ENCODE measurements at regions not wholly inside any gene's neighbourhood (a gene's known extent, or its start where the extent isn't known, plus 50 kb on each side); places are given as distances from the start of the nearest gene placed in this dataset.

GRCh38 chr20:52757411-52757810, 214.7 kb upstream of the TSHZ2 start:
- in situ Hi-C loops (cut with HindIII; ENCODE audit: low sequenced_read_pairs): no loop called here
- DNase-seq (ENCODE audit: low read depth): no peak
- TF ChIP-seq, protein P1, sequence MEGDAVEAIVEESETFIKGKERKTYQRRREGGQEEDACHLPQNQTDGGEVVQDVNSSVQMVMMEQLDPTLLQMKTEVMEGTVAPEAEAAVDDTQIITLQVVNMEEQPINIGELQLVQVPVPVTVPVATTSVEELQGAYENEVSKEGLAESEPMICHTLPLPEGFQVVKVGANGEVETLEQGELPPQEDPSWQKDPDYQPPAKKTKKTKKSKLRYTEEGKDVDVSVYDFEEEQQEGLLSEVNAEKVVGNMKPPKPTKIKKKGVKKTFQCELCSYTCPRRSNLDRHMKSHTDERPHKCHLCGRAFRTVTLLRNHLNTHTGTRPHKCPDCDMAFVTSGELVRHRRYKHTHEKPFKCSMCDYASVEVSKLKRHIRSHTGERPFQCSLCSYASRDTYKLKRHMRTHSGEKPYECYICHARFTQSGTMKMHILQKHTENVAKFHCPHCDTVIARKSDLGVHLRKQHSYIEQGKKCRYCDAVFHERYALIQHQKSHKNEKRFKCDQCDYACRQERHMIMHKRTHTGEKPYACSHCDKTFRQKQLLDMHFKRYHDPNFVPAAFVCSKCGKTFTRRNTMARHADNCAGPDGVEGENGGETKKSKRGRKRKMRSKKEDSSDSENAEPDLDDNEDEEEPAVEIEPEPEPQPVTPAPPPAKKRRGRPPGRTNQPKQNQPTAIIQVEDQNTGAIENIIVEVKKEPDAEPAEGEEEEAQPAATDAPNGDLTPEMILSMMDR (IDR thresholded peaks at IDR 0.05; ENCODE audit: low read depth, low read length, missing control alignments): no peak
- no peak overlapping the region for H3K4me3 ChIP-seq (ENCODE audit: low read depth, low read length)

DNA sequence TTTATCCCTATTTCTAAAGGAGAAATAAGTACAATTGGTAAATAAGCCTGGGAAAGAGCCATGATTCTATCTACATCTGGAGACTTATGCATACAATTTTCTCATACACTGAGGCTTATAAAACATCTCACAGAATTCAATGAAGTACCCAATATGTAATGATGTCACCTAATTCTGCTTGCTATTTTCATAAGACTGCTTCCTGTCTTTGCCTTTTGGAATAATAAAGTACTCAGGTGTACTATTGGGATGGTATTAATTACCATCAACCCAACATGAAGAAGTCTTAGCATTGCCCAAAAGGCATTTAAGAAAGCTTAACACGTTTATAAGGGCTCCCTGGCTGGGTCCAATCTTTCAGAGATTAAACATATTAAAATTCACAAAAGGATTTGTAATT, 216.4 kb upstream of the TSHZ2 start:
- DNase-seq (ENCODE audit: low read depth): no peak
- in situ Hi-C loops (cut with HindIII; ENCODE audit: low sequenced_read_pairs): no loop called here
- H3K4me3 ChIP-seq (ENCODE audit: low read depth, low read length): no peak overlapping the region
- TF ChIP-seq, protein P1 (IDR thresholded peaks at IDR 0.05; ENCODE audit: low read depth, low read length, missing control alignments): no peak

- H3K4me3 ChIP-seq (ENCODE audit: low read depth, low read length): no peak overlapping the region
- no peak for DNase-seq (ENCODE audit: low read depth)
- TF ChIP-seq, protein P1 (IDR thresholded peaks at IDR 0.05; ENCODE audit: low read depth, low read length, missing control alignments): no peak
- in situ Hi-C loops (cut with HindIII; ENCODE audit: low sequenced_read_pairs): no loop called here
Observed at GRCh38 chr20:52754366-52754765, 217.8 kb upstream of the TSHZ2 start.

DNA sequence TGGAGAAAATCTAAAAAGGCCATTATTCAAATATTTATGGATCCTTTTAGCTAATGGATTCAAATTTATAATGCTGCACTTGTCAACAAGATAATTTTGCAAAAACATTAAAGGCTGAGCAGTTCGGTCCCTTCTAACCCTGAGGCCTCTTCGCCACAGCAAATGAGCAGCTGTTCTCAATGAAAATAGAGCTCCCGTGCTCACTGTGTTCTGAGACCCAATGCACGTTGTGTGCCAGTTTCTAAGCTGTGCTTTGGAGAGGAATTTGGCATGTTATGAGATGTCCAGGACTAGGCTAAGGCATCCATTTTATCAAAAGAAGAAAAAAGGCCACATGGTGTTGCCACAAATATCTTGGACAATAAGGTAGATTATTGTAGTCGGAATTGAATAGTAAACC, 220.1 kb upstream of the TSHZ2 start:
- TF ChIP-seq, protein P1 (IDR thresholded peaks at IDR 0.05; ENCODE audit: low read depth, low read length, missing control alignments): no peak
- no peak overlapping the region for H3K4me3 ChIP-seq (ENCODE audit: low read depth, low read length)
- in situ Hi-C loops (cut with HindIII; ENCODE audit: low sequenced_read_pairs): no loop called here
- no peak for DNase-seq (ENCODE audit: low read depth)

DNA sequence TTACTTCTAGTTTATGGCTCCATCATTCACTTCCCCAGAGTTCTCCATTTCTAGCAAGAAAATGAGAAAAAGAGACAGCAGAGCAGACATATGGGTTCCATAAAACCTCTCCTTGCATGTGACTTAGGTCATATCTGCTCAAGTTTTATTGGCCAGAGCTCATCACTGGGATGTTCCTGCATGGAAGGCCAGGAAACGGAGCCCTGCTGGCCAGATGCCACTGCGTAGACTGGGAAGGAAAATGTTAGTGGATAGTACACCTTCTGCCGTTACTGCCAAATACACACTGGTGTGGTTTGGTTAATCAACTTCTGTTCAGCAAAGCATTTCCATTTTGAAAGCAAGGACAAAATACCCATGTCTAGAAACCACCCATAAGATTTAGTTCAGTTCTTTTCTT, 220.6 kb upstream of the TSHZ2 start:
- in situ Hi-C loops (cut with HindIII; ENCODE audit: low sequenced_read_pairs): no loop called here
- TF ChIP-seq, protein P1 (IDR thresholded peaks at IDR 0.05; ENCODE audit: low read depth, low read length, missing control alignments): no peak
- no peak overlapping the region for H3K4me3 ChIP-seq (ENCODE audit: low read depth, low read length)
- no peak for DNase-seq (ENCODE audit: low read depth)

DNA sequence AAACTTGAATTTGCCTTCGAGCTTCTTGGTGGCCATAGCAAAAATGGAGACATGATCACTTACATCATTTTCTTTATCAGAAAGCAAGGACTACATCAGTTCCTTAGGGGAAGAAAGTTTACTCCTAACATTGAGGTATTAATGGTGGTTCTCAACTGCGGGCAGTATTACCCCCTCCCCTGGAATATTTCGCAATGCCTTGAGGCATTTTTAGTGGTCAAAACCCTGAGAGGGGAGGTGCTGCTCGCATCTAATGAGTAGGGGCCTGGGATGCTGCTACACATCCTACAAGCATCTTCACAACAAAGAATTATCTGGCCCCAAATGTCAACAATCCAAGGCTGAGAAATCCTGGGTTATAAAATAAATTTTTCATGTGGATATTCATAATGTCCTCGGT, 222.2 kb upstream of the TSHZ2 start:
- TF ChIP-seq, protein P1 (IDR thresholded peaks at IDR 0.05; ENCODE audit: low read depth, low read length, missing control alignments): no peak
- DNase-seq (ENCODE audit: low read depth): no peak
- in situ Hi-C loops (cut with HindIII; ENCODE audit: low sequenced_read_pairs): no loop called here
- H3K4me3 ChIP-seq (ENCODE audit: low read depth, low read length): no peak overlapping the region

GRCh38 chr20:52748990-52749389, 223.2 kb upstream of the TSHZ2 start:
- TF ChIP-seq, protein P1 (IDR thresholded peaks at IDR 0.05; ENCODE audit: low read depth, low read length, missing control alignments): no peak
- no peak overlapping the region for H3K4me3 ChIP-seq (ENCODE audit: low read depth, low read length)
- in situ Hi-C loops (cut with HindIII; ENCODE audit: low sequenced_read_pairs): no loop called here
- DNase-seq (ENCODE audit: low read depth): no peak
